ENCODE measurements at regions not wholly inside any gene's neighbourhood (a gene's known extent, or its start where the extent isn't known, plus 50 kb on each side); places are given as distances from the start of the nearest gene placed in this dataset.
"Not testable (repeated sequence)": the region's sequence is repeated elsewhere in the genome, so short reads cannot be mapped to it uniquely, and the experiment has no call there.

DNA sequence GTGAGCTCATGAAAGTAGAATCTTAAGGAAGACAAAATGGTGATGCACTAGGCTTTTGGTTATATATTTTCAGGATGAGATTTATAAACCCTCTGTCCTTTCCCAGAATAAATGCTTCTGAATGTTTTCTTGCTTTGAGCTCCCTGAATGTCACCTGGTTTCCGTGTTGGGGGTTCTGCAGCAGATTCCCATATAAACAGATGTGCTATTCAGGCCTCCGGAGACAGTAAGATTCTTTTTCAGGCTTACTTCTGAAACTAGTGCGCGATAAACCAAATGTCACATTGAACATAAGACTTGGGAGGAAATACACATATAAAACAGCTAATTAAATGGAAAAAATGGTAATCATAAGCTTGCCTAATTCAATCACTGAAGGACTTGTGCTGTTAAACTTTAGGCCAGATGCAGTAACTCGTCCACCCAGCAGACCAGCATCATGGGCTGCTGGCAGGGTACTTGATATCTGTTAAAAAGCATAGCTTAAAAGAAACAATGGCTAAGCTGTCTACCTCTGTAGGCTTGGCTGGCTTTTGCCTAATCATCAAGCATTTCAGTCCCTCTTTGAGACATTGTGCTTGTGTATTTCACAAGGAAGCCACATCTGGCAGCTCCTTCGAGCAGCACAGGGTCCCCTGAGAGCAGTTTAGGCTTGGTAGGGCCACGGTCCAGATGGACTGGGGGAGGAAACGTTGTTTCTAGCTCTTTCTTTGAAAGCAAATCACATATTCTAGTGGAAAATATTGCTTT lies 281.2 kb upstream of the KIAA1217 start:
- H3K9ac ChIP-seq (replicated peaks; ENCODE audit: extremely low read depth, insufficient read depth, low read length), result no peak overlapping the region
- TF ChIP-seq POLR2AphosphoS5 (IDR thresholded peaks at IDR 0.05; ENCODE audit: insufficient read depth, low read depth, low read length) (no peak), FOS (IDR thresholded peaks at IDR 0.05; ENCODE audit: borderline replicate concordance, insufficient read depth, low read length) (no peak), CTCF (IDR thresholded peaks at IDR 0.05; ENCODE audit: extremely low read depth in 1 of 2, insufficient read depth in 1 of 2, low read depth in 1 of 2, low read length in 2 of 2) (no peak), GATA2 (IDR thresholded peaks at IDR 0.05; ENCODE audit: insufficient read depth, insufficient read length, low read depth, low read length) (no peak), POLR2A (IDR thresholded peaks at IDR 0.05; ENCODE audit: low read depth, low read length) (no peak), JUN (IDR thresholded peaks at IDR 0.05; ENCODE audit: borderline replicate concordance, insufficient read depth, insufficient read length, low read depth) (no peak), EZH2 (IDR thresholded peaks at IDR 0.05; ENCODE audit: borderline replicate concordance, low read depth, low read length, severe bottlenecking) (no peak), MAX (IDR thresholded peaks at IDR 0.05; ENCODE audit: insufficient read depth, insufficient read length) (no peak), MYC (IDR thresholded peaks at IDR 0.05; ENCODE audit: low read depth, low read length) (no peak)
- dilution Hi-C loops (cut with MboI; ENCODE audit: extremely low pct_ligation_motif_present, low sequenced_read_pairs) (no loop called here), intact Hi-C loops (cut with micrococcal nuclease) (no loop called here)
- FAIRE-seq, result no peak
- no peak overlapping the region for H3K4me2 ChIP-seq (ENCODE audit: insufficient read depth, low read length)
- H4K20me1 ChIP-seq (replicated peaks; ENCODE audit: control insufficient read depth, extremely low read depth, insufficient read depth, low read length), result no peaks in the 10 kb centered on the region
- no TSS peak for BruUV-seq (replicated peaks)
- H3K79me2 ChIP-seq (ENCODE audit: control insufficient read depth, insufficient read depth, low read length), result no peaks in the 10 kb centered on the region
- H2AFZ ChIP-seq (ENCODE audit: low read depth, low read length), result no peak overlapping the region
- no peaks in the 10 kb centered on the region for H3K4me1 ChIP-seq (ENCODE audit: control insufficient read depth, extremely low read depth, insufficient read depth, low read length)
- POLR2A ChIA-PET, result no interaction called here
- DNase-seq (ENCODE audit: low read depth, low spot score), result no peak
- CTCF ChIA-PET, result no interaction called here
- H3K36me3 ChIP-seq (ENCODE audit: control insufficient read depth in 2 of 2, extremely low read depth in 1 of 2, insufficient read depth in 2 of 2, low read length in 2 of 2), result no peaks in the 10 kb centered on the region
- H3K4me3 ChIP-seq (replicated peaks in 1 of 3; ENCODE audit: insufficient read depth in 1 of 3, low read depth in 1 of 3, low read length in 3 of 3), result no peak overlapping the region
- no peak overlapping the region for H3K27ac ChIP-seq (ENCODE audit: insufficient read depth, low read depth, low read length)
- H3K27me3 ChIP-seq (ENCODE audit: control insufficient read depth in 2 of 2, insufficient read depth in 2 of 2, low read length in 2 of 2), result no peaks in the 10 kb centered on the region
- H3K9me1 ChIP-seq (replicated peaks; ENCODE audit: control insufficient read depth, extremely low read depth, insufficient read depth, low read length), result no peaks in the 10 kb centered on the region
- H3K9me3 ChIP-seq (replicated peaks; ENCODE audit: control insufficient read depth, insufficient read depth, low read length), result peaks cover 2% of the 10 kb centered on the region

- dilution Hi-C loops (cut with MboI; ENCODE audit: extremely low pct_ligation_motif_present, low sequenced_read_pairs); DNase-seq (ENCODE audit: low read depth, low spot score); H3K27me3 ChIP-seq (ENCODE audit: control insufficient read depth in 2 of 2, insufficient read depth in 2 of 2, low read length in 2 of 2); FAIRE-seq; intact Hi-C loops (cut with micrococcal nuclease); POLR2A ChIA-PET; H3K9me1 ChIP-seq (replicated peaks; ENCODE audit: control insufficient read depth, extremely low read depth, insufficient read depth, low read length); BruUV-seq (replicated peaks); H3K9ac ChIP-seq (replicated peaks; ENCODE audit: extremely low read depth, insufficient read depth, low read length); H3K4me3 ChIP-seq (replicated peaks in 1 of 3; ENCODE audit: insufficient read depth in 1 of 3, low read depth in 1 of 3, low read length in 3 of 3); H3K27ac ChIP-seq (ENCODE audit: insufficient read depth, low read depth, low read length); H3K36me3 ChIP-seq (ENCODE audit: control insufficient read depth in 2 of 2, extremely low read depth in 1 of 2, insufficient read depth in 2 of 2, low read length in 2 of 2); H2AFZ ChIP-seq (ENCODE audit: low read depth, low read length); H3K79me2 ChIP-seq (ENCODE audit: control insufficient read depth, insufficient read depth, low read length); H4K20me1 ChIP-seq (replicated peaks; ENCODE audit: control insufficient read depth, extremely low read depth, insufficient read depth, low read length); H3K4me1 ChIP-seq (ENCODE audit: control insufficient read depth, extremely low read depth, insufficient read depth, low read length); H3K4me2 ChIP-seq (ENCODE audit: insufficient read depth, low read length); H3K9me3 ChIP-seq (replicated peaks; ENCODE audit: control insufficient read depth, insufficient read depth, low read length); CTCF ChIA-PET: not testable (repeated sequence)
These were observed 274.9 kb upstream of the KIAA1217 start for GRCh38 chr10:23934023-23934422.
